HG02610 (cell line): ENCODE measurements at regions not wholly inside any gene's neighbourhood (a gene's known extent, or its start where the extent isn't known, plus 50 kb on each side); places are given as distances from the start of the nearest gene placed in this dataset.
"Not testable (repeated sequence)": the region's sequence is repeated elsewhere in the genome, so short reads cannot be mapped to it uniquely, and the experiment has no call there.

Experiments used
- ATAC-seq: cut with Tn5 transposase; IDR thresholded peaks from one replicate; pipeline ENCODE4 v1.9.1; 2021; ENCODE audit warnings: mild to moderate bottlenecking, moderate library complexity; ENCODE audit not compliant: unreplicated experiment

GRCh38 chr1:112855152-112855828, 100.7 kb downstream of the SLC16A1 start:
- ATAC-seq: no peak

- not testable (repeated sequence) for ATAC-seq
Observed at GRCh38 chr1:112854368-112854984, 101.5 kb downstream of the SLC16A1 start.

- not testable (repeated sequence) for ATAC-seq
Observed at GRCh38 chr1:112853915-112854314, 102.1 kb downstream of the SLC16A1 start.

GRCh38 chr1:112852934-112853333, 103.1 kb downstream of the SLC16A1 start:
- no peak for ATAC-seq

GRCh38 chr1:112852276-112852675, 103.7 kb downstream of the SLC16A1 start:
- ATAC-seq: no peak

GRCh38 chr1:112850034-112850757, 105.8 kb downstream of the SLC16A1 start:
- ATAC-seq: no peak

GRCh38 chr1:112849425-112850033, 106.5 kb downstream of the SLC16A1 start:
- no peak for ATAC-seq

- no peak for ATAC-seq
Observed at GRCh38 chr1:112841825-112842224, 114.2 kb downstream of the SLC16A1 start.

- ATAC-seq: no peak
Observed at GRCh38 chr1:112840631-112841624, 115.1 kb downstream of the SLC16A1 start.

- ATAC-seq: no peak
Observed at GRCh38 chr1:112836642-112837041, 119.4 kb downstream of the SLC16A1 start.

GRCh38 chr1:112833806-112834205, 118.7 kb upstream of the PPM1J start:
- ATAC-seq: no peak

- ATAC-seq: not testable (repeated sequence)
Observed at GRCh38 chr1:112832259-112832658, 117.1 kb upstream of the PPM1J start.

- not testable (repeated sequence) for ATAC-seq
Observed at GRCh38 chr1:112829691-112830090, 114.6 kb upstream of the PPM1J start.

GRCh38 chr1:112828716-112829115, 113.6 kb upstream of the PPM1J start:
- ATAC-seq: no peak

- not testable (repeated sequence) for ATAC-seq
Observed at GRCh38 chr1:112827391-112827790, 112.3 kb upstream of the PPM1J start.

GRCh38 chr1:112826217-112826944, 111.2 kb upstream of the PPM1J start:
- no peak for ATAC-seq

- not testable (repeated sequence) for ATAC-seq
Observed at GRCh38 chr1:112825563-112826216, 110.6 kb upstream of the PPM1J start.

GRCh38 chr1:112825075-112825474, 109.9 kb upstream of the PPM1J start:
- not testable (repeated sequence) for ATAC-seq
